LoVo (cell line): ENCODE measurements at regions not wholly inside any gene's neighbourhood (a gene's known extent, or its start where the extent isn't known, plus 50 kb on each side); places are given as distances from the start of the nearest gene placed in this dataset.

ENCODE experiments used
- DNase-seq: peaks from one replicate; pipeline ENCODE4 v3.0.0-alpha.2; 2016; ENCODE audit warnings: low spot score

DNA sequence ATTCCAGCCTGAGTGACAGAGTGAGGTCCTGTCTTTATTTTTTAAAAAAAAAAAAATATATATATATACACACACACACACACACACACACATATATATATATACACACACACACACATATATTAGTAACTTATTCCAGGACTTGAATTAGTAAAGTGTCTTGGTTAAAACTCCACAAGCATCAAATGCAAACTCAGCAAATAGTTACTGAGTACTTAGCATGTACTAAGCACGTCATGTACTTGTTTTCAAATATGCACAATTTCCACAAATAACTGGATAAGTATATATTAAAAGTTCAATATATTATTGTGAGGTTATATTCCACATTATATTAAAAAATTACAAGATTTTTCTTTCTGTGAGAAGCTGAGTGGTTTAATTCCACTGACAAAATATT, 304.7 kb downstream of the ZEB2 start:
- DNase-seq: no peak

DNA sequence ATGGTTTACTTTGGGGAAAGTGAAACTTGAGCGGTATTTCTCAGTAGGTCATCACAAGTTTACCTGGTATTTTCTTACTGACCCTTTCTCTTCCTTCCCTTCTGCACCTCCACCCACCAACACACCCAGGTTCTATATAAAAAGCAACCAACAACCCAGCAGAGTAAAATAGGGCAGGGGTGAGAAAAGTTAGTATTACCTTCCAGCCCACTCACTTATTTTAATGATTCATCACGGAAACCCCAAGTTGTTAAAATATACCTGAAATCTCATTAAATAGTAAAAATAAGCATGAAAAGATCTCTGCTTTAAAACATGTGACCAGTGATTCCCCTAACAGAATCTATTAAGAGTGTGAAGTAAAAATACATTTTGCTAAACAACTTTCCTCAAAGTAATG, 306.1 kb downstream of the ZEB2 start:
- DNase-seq: no peak

DNA sequence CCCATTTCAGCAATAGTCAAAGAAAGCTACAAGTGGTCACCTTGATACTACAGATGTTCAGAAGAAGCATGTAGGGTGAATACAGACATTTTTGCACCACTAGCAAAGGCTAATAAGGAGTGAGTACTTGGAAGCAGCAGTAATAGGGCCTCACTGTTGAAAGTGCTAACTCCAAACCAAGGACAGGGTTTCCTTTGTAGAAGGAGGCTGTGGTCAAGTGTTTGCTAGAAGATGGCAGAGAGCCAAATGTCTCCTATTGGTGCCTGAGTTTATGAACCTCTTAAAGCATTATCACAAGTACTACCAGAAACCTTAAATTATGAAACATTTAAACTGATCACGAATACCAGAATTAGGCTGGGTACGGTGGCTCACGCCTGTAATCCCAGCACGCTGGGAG, 308.1 kb downstream of the ZEB2 start:
- DNase-seq: no peak

DNA sequence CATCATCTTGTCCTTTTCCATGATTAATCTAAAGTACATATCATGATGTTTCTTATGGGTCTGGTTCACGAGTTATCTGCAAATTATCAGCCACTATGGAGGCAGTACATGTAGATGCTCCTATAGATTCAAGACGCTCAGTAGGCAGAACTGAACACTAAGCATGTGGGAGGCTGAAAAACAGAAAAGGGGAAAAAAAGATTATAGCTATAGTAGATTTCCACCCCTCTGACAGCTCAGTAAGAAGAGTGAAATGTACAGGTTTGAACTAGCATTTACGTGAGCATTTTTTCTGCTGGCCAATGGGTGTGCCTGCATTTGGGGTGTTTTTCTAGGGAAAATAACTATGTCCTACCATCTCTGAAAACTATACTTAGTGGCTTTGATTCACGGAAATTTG, 308.9 kb downstream of the ZEB2 start:
- no peak for DNase-seq

DNA sequence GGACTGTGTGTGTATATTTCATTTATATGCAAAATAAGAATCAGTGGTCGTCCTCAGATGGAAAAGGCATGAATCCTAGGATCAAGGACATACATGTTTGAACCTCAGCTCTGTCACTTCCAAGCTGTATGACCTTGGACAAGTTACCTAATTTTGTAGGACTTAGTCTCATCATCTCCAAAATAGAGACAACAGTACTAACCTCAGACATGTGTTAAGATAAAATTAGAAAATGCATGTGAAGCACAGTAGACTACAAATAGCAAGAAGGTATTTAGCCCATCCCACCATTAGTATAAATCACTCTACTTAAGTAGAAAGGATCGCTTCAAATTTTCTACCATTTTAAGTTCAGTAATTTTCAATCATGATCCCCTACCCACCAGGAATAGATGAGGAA, 309.8 kb downstream of the ZEB2 start:
- DNase-seq: no peak

DNA sequence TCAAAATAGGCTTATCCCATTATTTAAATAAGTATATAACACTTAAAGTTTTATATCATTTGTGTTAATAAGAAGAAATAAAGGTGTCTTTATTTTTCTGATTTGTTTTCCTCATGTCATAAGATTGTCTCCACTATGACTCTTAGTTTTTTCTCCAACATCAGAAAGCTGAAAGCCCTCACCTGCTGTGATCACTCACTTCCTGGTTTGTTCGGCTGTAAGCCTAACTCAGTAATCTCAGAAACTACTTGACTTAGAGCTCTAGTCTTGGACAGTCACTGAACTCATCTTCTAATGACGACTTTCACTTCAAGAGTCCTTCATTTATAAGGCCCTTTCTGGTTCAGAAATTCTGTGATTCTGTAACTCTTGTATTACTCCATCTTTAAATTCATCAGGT, 311.0 kb downstream of the ZEB2 start:
- DNase-seq: no peak

DNA sequence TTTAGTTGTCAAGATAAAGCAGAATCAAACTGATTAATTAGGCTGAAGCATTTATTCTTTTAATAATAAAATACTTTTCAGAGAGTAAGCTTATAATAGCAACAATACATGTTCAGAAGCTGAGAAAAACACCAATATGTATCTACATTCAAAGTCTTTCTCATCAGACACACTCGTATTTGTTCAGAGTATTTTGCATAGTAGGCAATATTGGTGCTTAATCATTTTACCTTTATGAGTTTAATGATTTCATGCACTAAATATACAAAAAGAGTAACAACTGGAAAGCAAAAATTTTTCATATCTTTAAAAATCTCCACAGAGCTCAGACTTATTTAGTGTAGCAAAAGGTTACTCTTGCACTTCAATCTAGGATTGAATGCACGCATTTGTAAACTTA, 313.9 kb downstream of the ZEB2 start:
- DNase-seq: no peak

DNA sequence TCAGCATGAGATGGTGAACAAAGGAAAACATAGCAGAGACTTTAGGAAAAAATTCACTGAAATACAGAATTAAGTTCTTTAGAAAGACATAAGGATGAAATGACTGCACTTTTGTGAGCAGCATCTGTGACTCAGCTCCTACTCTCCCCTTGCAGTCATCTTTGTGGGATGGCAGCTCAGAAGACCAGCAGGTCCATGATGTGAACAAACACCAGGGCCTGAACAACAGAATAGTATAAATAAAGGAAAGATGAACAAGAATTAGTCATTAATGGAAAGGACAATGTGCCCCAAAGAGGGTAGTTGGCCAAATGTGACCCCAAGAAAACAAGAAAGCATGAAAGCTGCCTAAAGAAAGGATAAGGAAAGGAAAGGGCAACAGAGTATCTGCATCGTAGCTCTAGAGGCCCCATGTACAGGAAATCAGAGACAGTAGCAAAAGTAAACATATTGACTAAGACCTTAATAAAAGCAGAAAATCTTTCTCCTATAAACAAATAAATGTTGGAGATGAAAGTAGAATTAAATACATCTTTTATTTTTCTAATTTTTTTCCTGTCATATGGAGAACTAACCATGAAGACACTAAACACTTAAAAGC, 318.0 kb downstream of the ZEB2 start:
- DNase-seq: no peak

DNA sequence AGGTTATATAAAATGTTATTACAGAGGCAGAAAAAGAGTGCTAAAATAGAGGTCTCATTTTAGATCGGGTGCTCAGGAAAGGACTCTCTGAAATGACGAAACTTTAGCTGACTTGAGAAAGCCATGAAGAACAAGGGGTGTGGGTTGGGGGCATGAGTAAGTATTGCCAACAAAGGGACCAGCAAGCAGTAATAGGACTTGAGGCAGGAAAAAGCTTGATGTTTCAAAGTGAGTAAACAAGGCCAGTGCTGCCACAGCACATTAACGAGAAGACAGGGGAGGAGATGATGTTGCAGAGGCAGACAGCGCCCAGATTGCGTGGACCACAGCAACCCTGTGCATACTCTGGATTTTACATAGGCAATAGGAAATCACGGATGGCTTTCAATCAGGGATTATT, 318.8 kb downstream of the ZEB2 start:
- no peak for DNase-seq

DNA sequence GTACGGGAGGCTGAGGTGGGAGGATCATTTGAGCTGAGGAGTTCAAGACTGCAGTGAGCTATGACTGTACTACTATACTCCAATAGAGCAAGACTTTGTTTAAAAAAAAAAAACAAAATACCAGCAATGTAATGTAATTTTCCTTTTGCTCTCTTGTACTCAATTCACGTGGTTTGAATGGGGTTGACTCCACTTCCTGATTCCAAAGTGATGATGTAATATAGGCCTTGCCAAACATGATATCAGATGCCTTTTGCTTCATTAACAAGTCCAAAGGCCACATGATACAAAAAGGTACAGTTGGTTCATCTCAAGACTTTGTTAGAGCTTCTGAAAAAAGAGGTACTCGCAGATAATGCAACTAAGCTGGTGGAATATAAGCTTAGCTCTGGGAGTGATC, 321.8 kb downstream of the ZEB2 start:
- DNase-seq: peak; percentile 12

DNA sequence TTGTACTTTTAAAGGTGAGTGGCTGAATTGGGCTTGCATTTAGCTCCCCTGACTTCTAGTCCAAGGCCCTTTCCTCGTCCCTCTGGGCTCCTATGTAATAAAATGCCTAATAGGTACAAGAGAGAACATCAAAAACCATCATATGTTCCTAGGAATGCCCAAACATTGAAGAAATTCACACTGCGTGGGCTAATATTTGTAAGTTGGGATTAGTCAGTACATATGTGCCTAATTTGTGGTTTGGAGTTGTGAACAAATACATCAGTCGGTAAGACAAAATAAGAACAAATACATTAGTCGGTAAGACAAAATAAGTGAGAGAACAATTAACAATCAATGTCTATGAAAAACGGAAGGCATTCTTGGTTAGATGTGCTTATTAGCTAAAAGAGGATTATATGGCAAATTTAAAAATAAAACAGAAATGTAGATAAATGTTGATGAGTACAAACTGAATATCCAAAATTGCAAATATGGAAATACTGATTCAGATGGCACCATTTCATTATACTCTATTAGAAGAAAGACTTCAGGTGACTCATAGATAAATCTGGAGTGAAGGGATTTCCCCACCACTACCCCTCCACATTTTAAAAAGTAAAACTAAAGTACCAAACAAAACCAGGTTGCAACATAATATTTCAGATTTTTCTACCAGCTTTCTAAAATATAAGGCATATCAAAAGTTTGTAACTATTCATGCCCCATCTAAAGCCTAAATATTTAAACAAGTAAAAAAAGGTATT, 325.4 kb downstream of the ZEB2 start:
- no peak for DNase-seq

DNA sequence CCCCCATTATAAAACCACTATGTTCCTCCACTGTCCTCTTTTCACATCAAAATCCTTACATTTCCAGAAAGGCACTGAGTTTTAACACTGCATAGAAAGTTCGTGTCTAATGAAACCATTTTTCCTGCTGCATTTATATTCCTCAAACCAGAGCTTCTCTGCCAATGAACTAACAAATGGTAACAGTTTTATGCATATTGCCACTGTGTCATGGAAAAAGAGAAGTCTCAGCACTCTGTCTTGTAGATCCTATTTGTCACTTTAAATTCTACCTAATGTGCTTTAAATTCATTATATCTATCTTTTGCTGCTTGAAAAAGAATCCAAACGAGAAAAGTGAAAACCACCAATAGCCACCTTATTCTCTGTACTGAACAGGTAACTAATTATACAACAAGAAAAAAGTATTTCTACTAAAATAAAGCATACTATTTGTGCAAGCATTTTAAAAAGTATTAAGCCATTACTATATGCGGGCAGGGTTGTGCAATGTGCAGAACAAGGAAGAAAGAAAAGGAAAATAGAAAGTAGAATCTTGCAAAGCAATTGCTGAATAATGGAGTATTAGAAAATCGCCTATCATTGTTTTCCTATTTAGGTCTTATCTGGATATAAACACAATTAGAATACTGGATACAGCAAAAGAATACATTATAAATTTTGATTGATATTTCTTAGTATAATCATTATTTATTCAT, 328.9 kb downstream of the ZEB2 start:
- DNase-seq: no peak

DNA sequence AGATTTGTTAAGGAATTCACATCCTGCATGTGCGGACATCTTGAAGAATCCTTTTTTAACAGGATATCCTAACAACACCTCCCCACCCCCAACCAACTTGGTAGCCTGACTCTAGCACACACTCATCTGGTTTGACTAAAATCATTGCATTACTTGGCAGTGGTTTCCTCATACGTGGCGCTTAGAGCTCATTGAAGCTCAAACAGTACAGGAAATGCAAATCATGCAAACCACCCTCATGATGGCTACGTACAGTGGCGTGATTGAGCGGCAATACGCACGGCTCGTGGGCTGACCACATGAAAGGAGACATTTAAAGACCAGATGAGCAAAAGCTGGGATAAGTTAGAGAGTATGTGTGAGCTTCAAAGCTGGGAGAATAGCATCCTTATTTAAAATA, 336.2 kb downstream of the ZEB2 start:
- DNase-seq: no peak

DNA sequence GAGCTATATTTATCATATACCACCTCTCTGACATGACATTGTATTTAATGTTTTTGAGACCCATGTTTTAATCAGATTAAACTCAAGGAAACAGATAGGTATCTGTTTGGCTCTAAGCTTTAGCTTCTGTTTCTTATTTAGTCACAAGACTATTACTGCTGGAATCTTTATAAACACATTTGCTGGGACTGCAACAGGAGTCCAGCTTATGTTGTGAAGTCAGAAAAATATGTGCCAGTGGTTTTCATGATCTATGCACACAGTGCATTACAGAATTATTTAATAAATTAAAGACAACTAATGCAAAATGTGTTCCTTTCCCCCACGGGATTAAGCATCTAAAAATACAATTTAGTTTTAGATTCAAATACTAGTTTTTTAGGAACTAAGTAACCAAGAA, 338.9 kb downstream of the ZEB2 start:
- DNase-seq: no peak

DNA sequence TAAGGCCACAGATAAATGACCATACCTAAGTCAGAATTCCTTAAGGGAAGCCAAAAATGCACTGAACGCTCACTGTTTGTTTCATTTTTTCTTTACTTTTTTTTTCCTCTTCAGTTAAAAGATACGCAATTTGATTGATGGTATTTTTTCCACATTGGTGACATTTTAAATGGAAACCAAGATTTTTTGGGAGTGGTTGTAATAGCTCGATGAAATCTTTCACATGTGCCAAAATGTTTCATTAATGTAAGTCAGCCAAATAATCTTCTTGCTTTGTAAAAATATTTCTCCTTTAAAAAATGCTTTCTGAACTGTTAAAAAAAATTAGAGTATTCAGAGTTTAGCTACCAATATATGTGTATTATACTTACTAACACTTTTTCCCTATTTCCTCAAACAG, 339.8 kb downstream of the ZEB2 start:
- DNase-seq: no peak

DNA sequence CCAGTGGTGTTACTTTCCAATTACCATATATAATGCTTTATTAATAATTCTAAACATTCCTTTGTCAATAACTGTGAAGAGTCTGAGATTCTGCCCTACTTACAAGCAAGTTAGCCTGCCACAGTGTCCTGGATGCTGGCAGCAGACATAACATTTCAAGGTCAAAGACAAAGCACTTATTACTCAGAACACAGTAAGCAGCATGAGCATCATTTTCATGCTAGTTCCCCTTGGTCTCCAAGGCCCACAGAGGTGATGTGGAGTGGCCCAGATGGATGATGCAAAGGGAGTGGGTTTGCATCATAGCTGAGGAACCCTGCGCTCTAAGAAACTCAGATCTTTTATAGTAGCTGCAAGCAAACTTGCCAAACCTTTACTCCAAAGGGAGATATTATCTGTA, 349.7 kb downstream of the ZEB2 start:
- no peak for DNase-seq

DNA sequence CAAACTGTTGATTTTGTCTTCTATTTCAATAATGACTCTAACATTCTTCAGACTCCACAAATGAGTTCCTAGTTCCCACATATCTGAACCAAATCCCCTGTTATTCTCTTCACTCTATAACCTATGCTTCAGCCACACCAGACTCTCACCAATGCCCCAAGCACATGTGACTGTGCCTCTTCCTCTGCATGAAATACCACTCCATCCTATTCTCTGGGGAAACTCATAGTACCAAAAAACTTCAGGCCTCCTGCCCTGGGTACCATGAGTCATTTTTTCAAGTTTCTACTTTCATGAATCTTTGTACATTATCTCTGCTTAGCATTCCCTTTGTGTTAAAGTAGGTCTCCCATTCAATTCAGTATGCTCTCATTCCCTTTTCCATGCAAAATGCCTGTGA, 353.2 kb downstream of the ZEB2 start:
- no peak for DNase-seq

DNA sequence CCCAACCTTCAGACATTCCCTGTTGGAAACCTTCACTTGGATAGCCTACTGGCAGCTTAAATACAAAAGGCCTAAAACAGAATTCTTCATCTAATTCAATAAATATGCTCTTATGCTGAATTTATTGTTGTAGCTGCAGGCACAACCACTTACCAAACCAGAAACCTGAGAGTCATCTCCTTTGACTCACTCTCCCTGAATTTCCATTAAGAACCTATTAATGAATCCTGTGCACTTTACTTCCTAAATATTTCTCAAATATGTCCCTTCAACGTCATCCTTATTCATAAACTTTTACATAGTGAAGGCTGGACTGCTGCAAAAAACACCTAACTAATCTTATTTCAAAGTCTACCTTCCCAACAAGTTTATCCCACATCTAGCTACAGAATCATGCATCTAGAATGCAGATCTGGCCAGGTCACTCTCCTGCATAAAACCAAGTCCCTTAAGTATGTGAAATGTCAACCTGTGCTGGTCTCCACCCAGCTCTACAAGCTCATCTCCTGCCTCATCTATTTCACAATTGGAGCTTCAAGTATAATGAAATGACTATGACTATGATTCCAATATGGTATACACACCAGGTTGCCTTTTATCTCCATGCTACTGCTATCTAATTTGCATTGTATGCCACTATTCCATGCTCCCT, 354.2 kb downstream of the ZEB2 start:
- no peak for DNase-seq

DNA sequence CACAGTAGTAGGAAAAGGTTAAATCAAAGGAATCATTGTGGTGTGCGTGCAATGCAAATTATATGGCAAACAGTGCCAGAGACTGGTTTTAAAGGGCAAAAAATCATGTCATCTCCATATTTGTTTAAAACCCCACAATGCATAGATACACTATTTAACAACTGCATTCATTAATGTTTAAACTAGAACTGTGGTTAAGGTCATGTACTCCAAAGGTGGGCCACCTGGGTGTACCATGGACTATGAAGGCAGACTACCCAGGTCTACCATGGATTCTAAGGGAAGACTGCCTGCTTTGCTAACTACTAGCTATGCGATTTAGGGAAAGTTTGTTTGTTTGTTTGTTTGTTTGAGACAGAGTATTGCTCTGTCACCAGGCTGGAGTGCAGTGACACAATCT, 356.3 kb downstream of the ZEB2 start:
- no peak for DNase-seq

DNA sequence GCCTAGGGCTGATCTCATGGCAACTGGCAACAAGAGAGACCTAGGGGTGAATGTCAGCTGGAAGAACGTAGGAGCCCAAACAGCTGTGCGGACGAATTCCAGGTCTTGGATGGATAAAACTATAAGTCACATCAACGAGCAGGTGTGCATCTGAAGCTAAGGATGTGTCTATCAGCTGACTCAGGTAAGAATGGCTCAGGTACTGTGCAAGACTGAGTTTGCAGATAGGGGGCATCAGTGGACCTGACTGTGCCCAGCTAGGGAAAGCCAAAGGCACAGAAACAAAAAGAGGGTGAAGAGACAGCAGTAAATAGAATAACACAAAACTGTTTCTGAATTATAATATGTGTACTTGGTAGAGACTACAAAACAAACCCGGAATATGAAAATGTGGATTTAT, 357.3 kb downstream of the ZEB2 start:
- peak; percentile 18 for DNase-seq

DNA sequence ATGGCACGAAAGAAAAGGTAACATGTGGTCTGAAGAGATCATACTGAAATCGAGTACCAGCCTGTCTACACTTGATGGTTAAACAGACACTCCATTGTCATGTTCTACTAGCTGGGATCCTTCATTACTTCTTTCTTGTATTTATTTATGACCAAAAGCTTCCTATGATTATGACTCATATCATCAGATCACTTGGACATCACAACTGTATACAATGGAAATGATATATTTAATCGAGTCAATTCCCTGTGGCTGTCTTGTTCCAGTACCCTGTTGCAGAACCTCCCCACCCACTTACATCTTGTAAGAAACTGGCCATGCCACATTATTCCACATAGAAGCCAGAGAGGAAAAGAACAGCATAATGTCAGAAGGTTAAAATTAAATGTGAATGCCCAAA, 358.9 kb downstream of the ZEB2 start:
- no peak for DNase-seq

DNA sequence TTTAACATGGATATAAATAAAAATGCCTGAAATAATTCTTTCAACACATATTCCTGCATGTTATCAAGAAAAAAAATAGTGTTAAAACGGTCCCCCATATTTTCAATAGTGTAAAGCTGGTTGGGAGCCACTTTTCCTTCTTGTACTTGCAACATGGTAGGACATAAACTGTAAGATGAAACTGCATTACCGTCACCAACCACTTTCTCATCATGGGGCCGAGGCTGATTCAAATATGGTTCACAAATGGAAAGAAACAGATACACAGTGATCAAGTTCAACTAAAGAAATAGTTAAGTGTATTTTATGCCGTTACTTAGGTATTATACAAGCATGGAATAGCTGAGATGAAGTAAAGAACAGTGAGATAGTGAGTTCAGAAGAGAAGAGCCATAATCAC, 360.7 kb downstream of the ZEB2 start:
- no peak for DNase-seq

DNA sequence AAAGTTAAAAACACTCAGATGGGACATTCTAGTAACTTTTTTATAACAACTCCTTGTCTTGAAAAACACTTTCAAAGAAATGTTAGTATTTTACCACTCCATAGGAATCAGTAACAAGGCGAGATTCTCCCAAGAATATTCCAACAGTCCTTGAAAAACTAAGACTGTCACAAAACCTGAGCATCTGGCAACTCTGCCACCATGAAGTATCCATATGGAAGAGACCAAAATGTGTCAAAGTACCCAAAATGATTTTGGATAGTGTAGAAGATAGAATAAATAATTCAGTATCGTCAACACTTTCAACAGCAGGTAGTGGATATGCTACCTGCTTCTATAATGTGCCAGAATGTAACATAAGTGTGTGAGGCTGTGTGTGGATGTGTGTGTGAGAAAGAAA, 361.8 kb downstream of the ZEB2 start:
- no peak for DNase-seq
